SK-N-SH (cell line): ENCODE measurements at regions not wholly inside any gene's neighbourhood (a gene's known extent, or its start where the extent isn't known, plus 50 kb on each side); places are given as distances from the start of the nearest gene placed in this dataset.

Source experiments
- CTCF ChIA-PET: fragments of 300-600, 350-600 bp; formaldehyde crosslinking; extraction: SDS; loops from one replicate; lab custom pipeline; 2021; lab: Yijun Ruan, JAX
- POLR2A ChIA-PET: fragments of 350-600 bp; sonication (Branson Sonifier 250); formaldehyde crosslinking; extraction: SDS; loops from one replicate; lab custom pipeline; 2020; ENCODE audit warnings: antibody characterized with exemption, inconsistent platforms; lab: Yijun Ruan, JAX
- DNase-seq: peaks from one replicate; pipeline ENCODE4 v3.0.0; 2012
- H2AFZ ChIP-seq: fragments of 200-600 bp; sonication (generic); 2 replicates; pipeline ENCODE4 v1.8.1; 2016; ENCODE audit warnings: antibody characterized with exemption, mild to moderate bottlenecking, low read depth
- H3F3A ChIP-seq: fragments of 200-600 bp; sonication (generic); replicated peaks from 2 replicates; pipeline ENCODE3; 2016; ENCODE audit warnings: antibody characterized with exemption, mild to moderate bottlenecking; ENCODE audit not compliant: insufficient read depth
- H3K27ac ChIP-seq, 2 experiments: fragments of 200-500 bp in 1 of 2; fragments of 200-600 bp in 1 of 2; sonication (Bioruptor generic) in 1 of 2; sonication (generic), shearing (Covaris generic) in 1 of 2; 2 replicates each; pipeline versions ENCODE4 v1.5.1 to v1.6.1; 2014 to 2016; ENCODE audit warnings: low read depth in 2 of 2, inconsistent platforms in 1 of 2, low read length in 1 of 2, mild to moderate bottlenecking in 1 of 2, mixed read lengths in 1 of 2
- H3K27me3 ChIP-seq: fragments of 200-600 bp; sonication (generic), shearing (Covaris generic); 2 replicates; pipeline ENCODE4 v1.6.1; 2016; ENCODE audit warnings: mixed run types; ENCODE audit not compliant: insufficient read depth
- H3K36me3 ChIP-seq, 2 experiments: fragments of 200-500 bp in 1 of 2; fragments of 200-600 bp in 1 of 2; sonication (Bioruptor generic) in 1 of 2; sonication (generic) in 1 of 2; replicated peaks in 1 of 2; 2 replicates each; pipeline versions ENCODE3 to v1.5.1; 2014 to 2016; ENCODE audit warnings: low read length in 1 of 2, mild to moderate bottlenecking in 1 of 2; ENCODE audit not compliant: insufficient read depth in 2 of 2, control insufficient read depth in 1 of 2
- H3K4me1 ChIP-seq, 2 experiments: fragments of 200-500 bp in 1 of 2; fragments of 200-600 bp in 1 of 2; sonication (Bioruptor generic) in 1 of 2; sonication (generic), shearing (Covaris generic) in 1 of 2; 2 replicates each; pipeline versions ENCODE4 v1.5.1 to v1.6.1; 2014 to 2016; ENCODE audit warnings: low read depth in 1 of 2, low read length in 1 of 2, mixed run types in 1 of 2; ENCODE audit not compliant: insufficient read depth in 2 of 2, control insufficient read depth in 1 of 2
- H3K4me2 ChIP-seq: fragments of 200-600 bp; sonication (generic), shearing (Covaris generic); 2 replicates; pipeline ENCODE4 v1.6.1; 2017; ENCODE audit warnings: mixed run types
- H3K4me3 ChIP-seq, 2 experiments: fragments of 200-500 bp in 1 of 2; fragments of 200-600 bp in 1 of 2; sonication (Bioruptor generic) in 1 of 2; sonication (generic), shearing (Covaris generic) in 1 of 2; 2 replicates each; pipeline versions ENCODE4 v1.5.1 to v1.8.1; 2014 to 2016; ENCODE audit warnings: low read depth in 2 of 2, inconsistent platforms in 1 of 2, low read length in 1 of 2, mild to moderate bottlenecking in 1 of 2, mixed read lengths in 1 of 2, moderate library complexity in 1 of 2
- H3K79me2 ChIP-seq: fragments of 200-600 bp; sonication (generic); 2 replicates; pipeline ENCODE4 v1.8.1; 2017; ENCODE audit warnings: mild to moderate bottlenecking; ENCODE audit not compliant: insufficient read depth
- H3K9ac ChIP-seq: fragments of 200-600 bp; sonication (generic); 2 replicates; pipeline ENCODE4 v1.6.1; 2017; ENCODE audit warnings: mixed run types
- H3K9me2 ChIP-seq: fragments of 200-600 bp; sonication (generic); 2 replicates; pipeline ENCODE4 v1.6.1; 2017; ENCODE audit warnings: mixed run types
- H3K9me3 ChIP-seq: fragments of 200-600 bp; sonication (generic); 2 replicates; pipeline ENCODE4 v1.6.1; 2017; ENCODE audit warnings: mixed run types, mild to moderate bottlenecking, moderate library complexity
- H4K20me1 ChIP-seq: fragments of 200-600 bp; sonication (generic); 2 replicates; pipeline ENCODE4 v1.6.1; 2017; ENCODE audit warnings: mild to moderate bottlenecking, mixed run types; ENCODE audit not compliant: insufficient read depth
- CHD2 ChIP-seq: fragments of 150-350 bp; IDR thresholded peaks from 2 replicates; pipeline ENCODE4 v1.6.1; 2018; ENCODE audit warnings: low read length; ENCODE audit not compliant: partially characterized antibody
- ELF1 ChIP-seq: IDR thresholded peaks from 2 replicates; pipeline ENCODE4 v1.4.0; 2012
- EP300 ChIP-seq, 2 experiments: IDR thresholded peaks; 2 replicates each; pipeline versions ENCODE4 v1.4.0 to v1.6.1; 2012; ENCODE audit warnings: borderline replicate concordance in 1 of 2, low read depth in 1 of 2, low read length in 1 of 2
- FOXM1 ChIP-seq: IDR thresholded peaks from 2 replicates; pipeline ENCODE4 v1.4.0; 2012; ENCODE audit warnings: low read depth, mild to moderate bottlenecking
- GABPA ChIP-seq: IDR thresholded peaks from 2 replicates; pipeline ENCODE4 v1.4.0; 2012; ENCODE audit warnings: low read depth, mild to moderate bottlenecking
- GATA2 ChIP-seq: sonication (generic); formaldehyde crosslinking; IDR thresholded peaks from 2 replicates; pipeline ENCODE4 v1.5.0; 2020; ENCODE audit warnings: mild to moderate bottlenecking, missing genetic modification reagents
- JUND ChIP-seq: IDR thresholded peaks from 2 replicates; pipeline ENCODE4 v1.4.0; 2012
- MEF2A ChIP-seq: IDR thresholded peaks from 2 replicates; pipeline ENCODE4 v1.4.0; 2012; ENCODE audit warnings: low read depth, borderline replicate concordance
- MXI1 ChIP-seq: IDR thresholded peaks from 2 replicates; pipeline ENCODE4 v1.6.1; 2012; ENCODE audit warnings: mild to moderate bottlenecking, low read depth, low read length, improper control_type of control experiment
- NFIC ChIP-seq: IDR thresholded peaks from 2 replicates; pipeline ENCODE4 v1.4.0; 2012; ENCODE audit warnings: borderline replicate concordance
- NRF1 ChIP-seq: IDR thresholded peaks from 2 replicates; pipeline ENCODE4 v1.6.1; 2012; ENCODE audit warnings: low read depth, mild to moderate bottlenecking, low read length
- RAD21 ChIP-seq: IDR thresholded peaks from 2 replicates; pipeline ENCODE4 v1.6.1; 2012; ENCODE audit warnings: mild to moderate bottlenecking, low read length
- RCOR1 ChIP-seq: fragments of 150-350 bp; IDR thresholded peaks from 2 replicates; pipeline ENCODE4 v1.6.1; 2017; ENCODE audit warnings: antibody characterized with exemption, low read length
- RXRA ChIP-seq: IDR thresholded peaks from 2 replicates; pipeline ENCODE4 v1.4.0; 2012; ENCODE audit warnings: low read depth, mild to moderate bottlenecking, borderline replicate concordance
- SIN3A ChIP-seq: IDR thresholded peaks from 2 replicates; pipeline ENCODE4 v1.6.1; 2012; ENCODE audit warnings: low read depth, mild to moderate bottlenecking, low read length, moderate library complexity, borderline replicate concordance
- SMC3 ChIP-seq: IDR thresholded peaks from 2 replicates; pipeline ENCODE4 v1.6.1; 2012; ENCODE audit warnings: low read depth, low read length, improper control_type of control experiment
- TAF1 ChIP-seq: IDR thresholded peaks from 2 replicates; pipeline ENCODE4 v1.6.1; 2012; ENCODE audit warnings: low read depth, mild to moderate bottlenecking, low read length, moderate library complexity, borderline replicate concordance
- TCF12 ChIP-seq: IDR thresholded peaks from 2 replicates; pipeline ENCODE4 v1.4.0; 2012
- TEAD4 ChIP-seq: IDR thresholded peaks from 2 replicates; pipeline ENCODE4 v1.4.0; 2012; ENCODE audit warnings: mild to moderate bottlenecking, borderline replicate concordance; ENCODE audit not compliant: insufficient read depth
- YY1 ChIP-seq: IDR thresholded peaks from 2 replicates; pipeline ENCODE4 v1.4.0; 2012; ENCODE audit warnings: low read depth, mild to moderate bottlenecking
- WGBS: methylation state at CpG from one replicate; pipeline ENCODE4 v1.1.6; 2017; ENCODE audit warnings: low lambda C conversion rate; 5-methylcytosine and 5-hydroxymethylcytosine counted together
- TF ChIP-seq, protein P1 (sequence below): IDR thresholded peaks from 2 replicates; pipeline ENCODE4 v1.4.0; 2012; ENCODE audit warnings: low read depth

DNA sequence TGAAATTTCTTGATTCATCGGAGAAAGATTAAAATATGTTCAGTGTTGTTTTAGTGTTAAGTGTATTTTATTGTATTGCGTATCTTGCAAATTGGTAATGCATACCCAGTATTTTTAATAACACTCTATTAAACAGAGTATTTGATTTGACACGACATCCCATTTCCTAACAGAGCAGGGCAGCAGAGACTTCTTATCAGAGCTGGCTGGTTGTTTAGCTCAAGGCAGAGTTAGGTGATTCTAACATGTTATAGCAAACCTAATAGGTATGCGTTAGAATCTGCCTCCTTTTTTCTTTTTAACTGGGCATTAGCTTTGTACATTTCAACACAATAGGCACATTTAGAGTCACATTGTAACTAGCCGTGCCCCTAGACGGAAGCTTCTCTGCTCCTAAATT lies 57.1 kb upstream of the CELF2 start:
- no peaks in the 10 kb centered on the region for H4K20me1 ChIP-seq
- no peaks in the 10 kb centered on the region for H3K27me3 ChIP-seq
- H3F3A ChIP-seq = no peaks in the 10 kb centered on the region
- ChIA-PET POLR2A (no interaction called here), CTCF (interaction anchor here (0.6 kb wide), 1 partner anchor 90 kb away, joined by 3 read pairs; no protein-coding TSS in a partner anchor)
- no peak overlapping the region for H2AFZ ChIP-seq
- H3K9me3 ChIP-seq = no peaks in the 10 kb centered on the region; the same call in 1 of the 2 replicates
- H3K4me2 ChIP-seq = no peak overlapping the region
- H3K4me1 ChIP-seq = no peaks in the 10 kb centered on the region
- no peak overlapping the region for H3K9ac ChIP-seq
- H3K36me3 ChIP-seq = no peaks in the 10 kb centered on the region
- H3K9me2 ChIP-seq = no peaks in the 10 kb centered on the region
- H3K4me3 ChIP-seq = no peak overlapping the region
- H3K79me2 ChIP-seq = no peaks in the 10 kb centered on the region
- no peak for DNase-seq
- H3K27ac ChIP-seq = no peak overlapping the region
- TF ChIP-seq SIN3A = no peak
- TF ChIP-seq TCF12 = no peak
- no peak for TF ChIP-seq GATA2 (CRISPR knock-in tag)
- no peak for TF ChIP-seq RAD21
- TF ChIP-seq YY1 = no peak
- no peak for TF ChIP-seq TAF1
- TF ChIP-seq MXI1 = no peak
- no peak for TF ChIP-seq ELF1
- no peak for TF ChIP-seq EP300 (IDR thresholded peaks at IDR 0.05; ENCODE audit: borderline replicate concordance in 1 of 2, low read depth in 1 of 2, low read length in 1 of 2)
- no peak for TF ChIP-seq CHD2
- no peak for TF ChIP-seq MEF2A
- TF ChIP-seq GABPA = no peak
- no peak for TF ChIP-seq NRF1
- TF ChIP-seq NFIC = no peak
- TF ChIP-seq, protein P1, sequence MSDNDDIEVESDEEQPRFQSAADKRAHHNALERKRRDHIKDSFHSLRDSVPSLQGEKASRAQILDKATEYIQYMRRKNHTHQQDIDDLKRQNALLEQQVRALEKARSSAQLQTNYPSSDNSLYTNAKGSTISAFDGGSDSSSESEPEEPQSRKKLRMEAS = no peak
- TF ChIP-seq RXRA = no peak
- no peak for TF ChIP-seq JUND
- 35% methylated on average over 6 of the region's 6 CpGs for WGBS

DNA sequence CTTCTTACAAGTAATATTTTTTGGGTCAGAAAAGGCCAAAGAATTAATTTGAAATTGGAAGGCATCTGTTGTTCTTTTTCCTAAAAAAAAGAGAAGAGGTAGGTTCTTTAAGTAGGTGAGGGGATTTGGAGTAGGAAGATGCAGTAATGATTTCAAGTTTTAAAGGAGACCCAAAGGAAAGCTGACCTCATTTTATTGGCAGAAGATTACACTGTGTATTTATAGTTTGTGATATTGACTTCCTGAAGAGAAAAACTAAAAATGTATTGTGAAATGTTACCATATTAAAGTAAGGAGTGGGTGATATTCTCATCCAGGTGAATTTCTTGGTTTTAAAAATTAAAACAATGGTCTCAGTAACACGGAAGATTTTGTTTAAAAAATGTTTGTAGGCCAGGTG lies 56.6 kb upstream of the CELF2 start:
- H2AFZ ChIP-seq = no peak overlapping the region
- no peak overlapping the region for H3K4me2 ChIP-seq
- no peaks in the 10 kb centered on the region for H3K27me3 ChIP-seq
- H3K27ac ChIP-seq = no peak overlapping the region
- POLR2A ChIA-PET = no interaction called here
- H4K20me1 ChIP-seq = no peaks in the 10 kb centered on the region
- no peaks in the 10 kb centered on the region for H3F3A ChIP-seq
- H3K9ac ChIP-seq = no peak overlapping the region
- no peaks in the 10 kb centered on the region for H3K79me2 ChIP-seq
- no peaks in the 10 kb centered on the region for H3K4me1 ChIP-seq
- H3K4me3 ChIP-seq = no peak overlapping the region
- TF ChIP-seq SMC3 (no peak), NRF1 (no peak), TEAD4 (no peak), SIN3A (no peak), RXRA (no peak), RCOR1 (no peak), FOXM1 (no peak), EP300 (IDR thresholded peaks at IDR 0.05; ENCODE audit: borderline replicate concordance in 1 of 2, low read depth in 1 of 2, low read length in 1 of 2) (no peak)
- DNase-seq = no peak
- WGBS = 13% methylated on average over 1 of the region's 1 CpG
- H3K36me3 ChIP-seq = no peaks in the 10 kb centered on the region
- H3K9me3 ChIP-seq = no peaks in the 10 kb centered on the region; the same call in 1 of the 2 replicates
- H3K9me2 ChIP-seq = no peaks in the 10 kb centered on the region
- CTCF ChIA-PET = interaction anchor here (0.6 kb wide), 1 partner anchor 90 kb away, joined by 3 read pairs; no protein-coding TSS in a partner anchor
